IMR-90 (cell line): ENCODE measurements at regions not wholly inside any gene's neighbourhood (a gene's known extent, or its start where the extent isn't known, plus 50 kb on each side); places are given as distances from the start of the nearest gene placed in this dataset.

Experiments used
- ATAC-seq: fragments of 200-7000 bp; cut with Tn5 transposase; 2 replicates; pipeline ENCODE4 v1.9.1; 2020; ENCODE audit warnings: low read depth, mild to moderate bottlenecking, moderate library complexity
- BruUV-seq: library from RNA; stranded (reverse); fragments of 400-500 nt; replicated peaks from 2 replicates; lab custom pipeline; 2021; lab: Mats Ljungman, UMichigan
- CTCF ChIA-PET: fragments of 300-600 bp; formaldehyde crosslinking; extraction: SDS; loops from one replicate; lab custom pipeline; 2021; ENCODE audit warnings: antibody characterized with exemption; lab: Yijun Ruan, JAX
- POLR2A ChIA-PET: fragments of 300-600 bp; sonication (Branson Sonifier 250); formaldehyde crosslinking; loops from one replicate; lab custom pipeline; 2022; ENCODE audit warnings: antibody characterized with exemption; ENCODE audit not compliant: unreplicated experiment; lab: Charles Lee
- DNase-seq: peaks from one replicate; pipeline ENCODE4 v3.0.0; 2013
- H2AFZ ChIP-seq: replicated peaks from 2 replicates; pipeline ENCODE3; 2013; ENCODE audit warnings: low read length, mild to moderate bottlenecking; ENCODE audit not compliant: poor library complexity
- H2AK5ac ChIP-seq: 2 replicates; pipeline ENCODE4 v1.6.1; 2013; ENCODE audit warnings: low read depth, low read length, inconsistent platforms
- H2AK9ac ChIP-seq: replicated peaks from 2 replicates; pipeline ENCODE3; 2013; ENCODE audit warnings: mild to moderate bottlenecking, low read depth, low read length, moderate library complexity; ENCODE audit not compliant: poor library complexity
- H2BK120ac ChIP-seq: 2 replicates; pipeline ENCODE4 v1.6.1; 2013; ENCODE audit warnings: low read depth, low read length, inconsistent platforms
- H2BK15ac ChIP-seq: 3 replicates; pipeline ENCODE4 v1.6.1; 2013; ENCODE audit warnings: low read depth, low read length, inconsistent platforms
- H2BK20ac ChIP-seq: 2 replicates; pipeline ENCODE4 v1.6.1; 2013; ENCODE audit warnings: low read depth, mild to moderate bottlenecking, inconsistent platforms, low read length, moderate library complexity
- H2BK5ac ChIP-seq: 2 replicates; pipeline ENCODE4 v1.6.1; 2013; ENCODE audit warnings: mild to moderate bottlenecking, low read depth, low read length, inconsistent platforms; ENCODE audit not compliant: poor library complexity, severe bottlenecking
- H3K14ac ChIP-seq: replicated peaks from 2 replicates; pipeline ENCODE4 v1.6.1; 2013; ENCODE audit warnings: low read depth, low read length, inconsistent platforms
- H3K18ac ChIP-seq: 2 replicates; pipeline ENCODE4 v1.6.1; 2013; ENCODE audit warnings: low read depth, low read length, control low read depth
- H3K23ac ChIP-seq: 2 replicates; pipeline ENCODE4 v1.6.1; 2013; ENCODE audit warnings: low read depth, low read length, inconsistent platforms
- H3K27ac ChIP-seq: 2 replicates; pipeline ENCODE4 v1.5.1; 2013; ENCODE audit warnings: mild to moderate bottlenecking, control low read depth, low read length; ENCODE audit not compliant: insufficient read depth
- H3K27me3 ChIP-seq: 2 replicates; pipeline ENCODE4 v1.6.1; 2013; ENCODE audit warnings: low read length; ENCODE audit not compliant: control insufficient read depth, insufficient read depth
- H3K36me3 ChIP-seq: 2 replicates; pipeline ENCODE4 v1.6.1; 2013; ENCODE audit warnings: low read length, mixed read lengths; ENCODE audit not compliant: control insufficient read depth, insufficient read depth
- H3K4ac ChIP-seq: 2 replicates; pipeline ENCODE4 v1.6.1; 2013; ENCODE audit warnings: low read depth, low read length, inconsistent platforms
- H3K4me1 ChIP-seq: 2 replicates; pipeline ENCODE4 v1.6.1; 2013; ENCODE audit warnings: low read length, mixed read lengths; ENCODE audit not compliant: control insufficient read depth, insufficient read depth
- H3K4me2 ChIP-seq: 2 replicates; pipeline ENCODE4 v1.6.1; 2013; ENCODE audit warnings: low read depth, mild to moderate bottlenecking, control low read depth, low read length, moderate library complexity
- H3K4me3 ChIP-seq: 2 replicates; pipeline ENCODE4 v1.5.1; 2013; ENCODE audit warnings: low read depth, mild to moderate bottlenecking, control low read depth, low read length, moderate library complexity; ENCODE audit not compliant: insufficient read depth
- H3K56ac ChIP-seq: 2 replicates; pipeline ENCODE4 v1.6.1; 2013; ENCODE audit warnings: low read length, inconsistent platforms; ENCODE audit not compliant: insufficient read depth; ENCODE audit errors: extremely low read depth
- H3K79me1 ChIP-seq, 2 experiments: 2 replicates each; pipeline ENCODE4 v1.6.1; 2013; ENCODE audit warnings: low read length in 2 of 2, inconsistent platforms in 1 of 2, low read depth in 1 of 2
- H3K9ac ChIP-seq: 2 replicates; pipeline ENCODE4 v1.6.1; 2013; ENCODE audit warnings: low read depth, low read length, control low read depth
- H3K9me1 ChIP-seq: 2 replicates; pipeline ENCODE4 v1.6.1; 2013; ENCODE audit warnings: low read length, inconsistent platforms; ENCODE audit not compliant: insufficient read depth
- H3K9me3 ChIP-seq: 2 replicates; pipeline ENCODE4 v1.6.1; 2013; ENCODE audit warnings: low read length; ENCODE audit not compliant: control insufficient read depth, insufficient read depth
- H4K20me1 ChIP-seq: 2 replicates; pipeline ENCODE4 v1.6.1; 2013; ENCODE audit warnings: low read length, inconsistent platforms; ENCODE audit not compliant: insufficient read depth
- H4K5ac ChIP-seq: 2 replicates; pipeline ENCODE4 v1.6.1; 2013; ENCODE audit warnings: mild to moderate bottlenecking, low read depth, low read length, control low read depth
- H4K8ac ChIP-seq, 2 experiments: 2 replicates each; pipeline ENCODE4 v1.6.1; 2013; ENCODE audit warnings: low read depth in 2 of 2, low read length in 2 of 2, control low read depth in 1 of 2, inconsistent platforms in 1 of 2
- H4K91ac ChIP-seq: 2 replicates; pipeline ENCODE4 v1.6.1; 2013; ENCODE audit warnings: low read depth, low read length, inconsistent platforms; ENCODE audit not compliant: insufficient read depth
- MXI1 ChIP-seq: IDR thresholded peaks from 2 replicates; pipeline ENCODE4 v1.6.1; 2012; ENCODE audit warnings: low read depth, mild to moderate bottlenecking, low read length, moderate library complexity, borderline replicate concordance
- NFE2L2 ChIP-seq: fragments of 150-350 bp; IDR thresholded peaks from 2 replicates; pipeline ENCODE4 v1.6.1; 2016; ENCODE audit warnings: low read depth, mild to moderate bottlenecking, low read length
- WGBS, 2 experiments: methylation state at CpG; one replicate each; pipeline versions ENCODE4 v1.1.5 to v1.1.7; 2013; ENCODE audit warnings: missing lambda C conversion rate in 2 of 2; ENCODE audit not compliant: insufficient read length in 1 of 2; ENCODE audit errors: extremely low coverage in 2 of 2; 5-methylcytosine and 5-hydroxymethylcytosine counted together
- dilution Hi-C: fragments of 300-500 bp; cut with HindIII; formaldehyde crosslinking; loops from one replicate; pipeline ENCODE4 v1.14.3; 2018; ENCODE audit warnings: low sequenced_read_pairs; ENCODE audit not compliant: unreplicated experiment
- in situ Hi-C: fragments of 300-500 bp; cut with MboI; formaldehyde crosslinking; loops from 3 replicates; pipeline ENCODE4 v1.14.3; 2019; ENCODE audit warnings: low sequenced_read_pairs, inconsistent platforms, mixed read lengths
- intact Hi-C: fragments of 100-400 bp; cut with micrococcal nuclease; formaldehyde crosslinking; loops from 2 replicates; pipeline ENCODE4 v1.10.0; 2022

DNA sequence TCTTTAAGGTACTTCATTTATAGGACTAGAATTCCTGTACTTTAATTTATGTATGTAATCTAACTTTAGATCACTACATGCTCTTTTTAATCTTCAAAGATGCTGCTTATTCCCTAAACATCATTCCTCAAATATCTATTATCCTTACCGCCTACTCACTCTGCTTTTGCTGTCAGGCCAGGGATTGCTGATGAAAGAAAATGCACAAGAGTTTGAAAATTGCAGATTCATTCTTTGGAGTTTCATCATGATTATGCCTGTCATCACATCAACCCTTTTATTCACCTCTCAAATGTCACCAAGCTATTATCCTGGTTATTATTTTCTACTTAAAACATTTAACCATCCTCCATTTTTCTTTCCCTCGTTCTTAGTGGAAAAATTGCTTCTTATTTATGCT lies 802.7 kb downstream of the METTL15 start:
- H2BK5ac ChIP-seq: no peak overlapping the region
- in situ Hi-C loops (no loop called here), intact Hi-C loops (no loop called here), dilution Hi-C loops (no loop called here)
- H3K4me2 ChIP-seq: no peak overlapping the region
- peak; percentile 44 for DNase-seq
- POLR2A ChIA-PET: no interaction called here
- WGBS, 2 experiments: no CpG with 5 or more reads among the region's 2 CpGs
- no peaks in the 10 kb centered on the region for H3K79me1 ChIP-seq
- no peak overlapping the region for H4K91ac ChIP-seq
- no peaks in the 10 kb centered on the region for H3K36me3 ChIP-seq
- H3K4me1 ChIP-seq: no peaks in the 10 kb centered on the region; the same call in 1 of the 2 replicates
- H4K5ac ChIP-seq: no peak overlapping the region
- no peaks in the 10 kb centered on the region for H3K9me1 ChIP-seq
- H3K18ac ChIP-seq: no peak overlapping the region
- H4K20me1 ChIP-seq: no peaks in the 10 kb centered on the region
- 0 out of 2 replicates have a peak overlapping the region, but pooled peaks have one; percentile 41 for H2BK20ac ChIP-seq
- no peak overlapping the region for H3K56ac ChIP-seq
- H3K9me3 ChIP-seq: no peaks in the 10 kb centered on the region
- no peak overlapping the region for H3K14ac ChIP-seq
- BruUV-seq: no TSS peak
- CTCF ChIA-PET: no interaction called here
- no peak overlapping the region for H4K8ac ChIP-seq
- H3K4me3 ChIP-seq: no peak overlapping the region
- no peak overlapping the region for H3K9ac ChIP-seq
- H2AK9ac ChIP-seq: no peak overlapping the region
- no peak overlapping the region for H2BK120ac ChIP-seq
- no peak overlapping the region for H2AFZ ChIP-seq
- no peak overlapping the region for H3K4ac ChIP-seq
- TF ChIP-seq MXI1 (no peak), NFE2L2 (0 out of 2 replicates have a peak, but pooled peaks have one; percentile 22)
- no peak overlapping the region for H2AK5ac ChIP-seq
- H2BK15ac ChIP-seq: peak overlapping the region; percentile 26; the same call in 1 of the 3 replicates
- no peak overlapping the region for H3K27ac ChIP-seq
- H3K23ac ChIP-seq: no peak overlapping the region
- H3K27me3 ChIP-seq: no peaks in the 10 kb centered on the region
- no peak for ATAC-seq
